GM18508 (cell line): ENCODE measurements at regions not wholly inside any gene's neighbourhood (a gene's known extent, or its start where the extent isn't known, plus 50 kb on each side); places are given as distances from the start of the nearest gene placed in this dataset.
"Not testable (repeated sequence)": the region's sequence is repeated elsewhere in the genome, so short reads cannot be mapped to it uniquely, and the experiment has no call there.

Experiments used
- ATAC-seq: cut with Tn5 transposase; IDR thresholded peaks from one replicate; pipeline ENCODE4 v1.9.1; 2021; ENCODE audit warnings: moderate number of reproducible peaks; ENCODE audit not compliant: insufficient read depth, unreplicated experiment

DNA sequence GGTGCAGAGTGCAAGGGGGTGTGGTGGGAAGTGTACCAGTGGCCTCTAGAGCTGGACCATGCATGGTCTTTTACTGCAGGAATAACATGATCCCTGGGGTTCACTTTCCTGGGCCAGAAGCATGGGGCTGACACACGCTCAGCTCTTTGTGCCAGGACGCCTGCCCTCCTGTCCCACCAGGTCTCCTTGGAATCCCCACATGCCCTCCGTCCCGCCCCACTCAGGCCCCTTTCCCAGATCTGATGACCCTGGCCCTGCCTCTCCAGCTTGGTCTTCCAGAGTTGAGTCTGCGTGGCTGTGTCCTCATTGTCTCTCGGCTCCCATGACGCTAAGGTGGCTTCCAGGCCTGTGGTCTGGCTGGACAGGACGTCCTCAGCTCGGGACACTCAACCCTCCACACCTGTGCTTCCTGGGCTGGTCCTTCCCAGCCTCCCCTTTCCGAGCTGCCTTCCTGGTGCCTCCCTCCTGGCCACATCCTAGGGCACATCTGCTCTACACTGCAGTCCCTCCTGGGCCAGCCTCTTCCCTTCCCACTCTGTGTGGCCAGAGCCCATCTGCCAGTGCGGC is 249.5 kb upstream of the SHH start:
- no peak for ATAC-seq

DNA sequence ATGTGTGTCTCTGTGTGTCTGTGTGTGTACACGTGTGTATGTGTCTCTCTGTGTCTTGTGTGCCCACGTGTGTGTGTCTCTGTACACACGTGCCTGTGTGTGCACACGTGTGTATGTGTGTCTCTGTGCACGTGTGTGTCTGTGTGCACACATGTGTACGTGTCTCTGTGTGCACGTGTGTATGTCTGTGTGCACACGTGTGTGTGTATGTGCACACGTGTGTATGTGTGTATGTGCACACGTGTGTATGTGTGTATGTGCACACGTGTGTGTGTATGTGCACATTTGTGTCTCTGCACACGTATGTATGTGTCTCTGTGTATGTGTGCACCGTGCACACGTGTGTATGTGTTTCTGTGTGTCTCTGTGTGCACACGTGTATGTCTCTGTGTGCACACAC is 248.7 kb upstream of the SHH start:
- no peak for ATAC-seq

DNA sequence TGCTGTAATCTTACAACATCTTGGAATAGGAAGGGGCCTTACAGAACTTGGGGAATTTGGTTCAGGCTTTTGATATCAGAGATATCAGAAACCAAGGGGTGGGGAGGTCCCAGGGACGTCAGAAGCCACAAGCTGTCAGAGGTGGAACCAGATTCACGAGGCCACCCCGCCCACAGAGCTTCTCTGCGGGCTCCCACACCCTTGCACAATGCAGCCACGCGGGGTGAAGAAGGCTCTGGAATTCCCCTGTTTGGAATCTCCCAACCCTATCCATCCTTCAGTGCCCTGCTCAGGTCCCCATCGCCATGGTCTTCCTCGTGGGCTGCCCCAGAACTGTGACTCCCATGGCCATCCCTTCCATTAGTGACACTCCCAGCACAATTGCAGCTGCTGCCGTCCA is 247.1 kb upstream of the SHH start:
- ATAC-seq: no peak

DNA sequence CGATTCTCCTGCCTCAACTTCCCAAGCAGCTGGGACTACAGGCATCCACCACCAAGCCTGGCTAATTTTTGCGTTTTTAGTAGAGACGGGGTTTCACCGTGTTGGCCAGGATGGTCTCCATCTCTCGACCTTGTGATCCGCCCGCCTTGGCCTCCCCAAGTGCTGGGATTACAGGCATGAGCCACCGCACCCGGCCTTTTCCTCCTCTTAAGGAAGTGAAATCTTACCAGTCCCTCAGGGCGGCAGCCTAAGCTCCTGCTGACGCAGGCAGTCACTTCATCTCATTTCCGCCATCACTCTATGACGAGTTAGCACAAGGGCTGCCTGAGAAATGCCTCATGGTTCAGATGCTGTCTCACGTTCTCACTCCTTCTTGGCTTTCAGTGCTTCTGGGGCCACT is 246.0 kb upstream of the SHH start:
- no peak for ATAC-seq

DNA sequence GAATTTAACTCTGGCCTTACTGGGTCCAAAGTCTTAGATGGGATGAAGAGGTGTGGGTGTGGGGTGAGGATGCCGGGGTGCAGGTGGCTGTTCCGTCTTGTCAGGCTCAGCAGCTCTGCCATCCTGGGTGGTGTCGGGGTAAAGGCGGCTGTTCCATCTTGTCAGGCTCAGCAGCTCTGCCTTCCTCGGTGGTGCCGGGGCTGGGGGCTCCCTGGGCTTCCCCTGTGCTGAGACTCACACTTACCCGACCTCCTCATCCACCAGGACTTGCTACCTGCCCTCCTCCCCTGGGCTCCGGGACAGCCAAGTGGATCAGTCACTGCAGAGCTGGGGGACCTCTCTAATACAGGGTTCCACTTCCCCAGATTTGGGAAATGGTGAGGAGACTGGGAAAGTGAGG is 244.3 kb upstream of the SHH start:
- no peak for ATAC-seq

DNA sequence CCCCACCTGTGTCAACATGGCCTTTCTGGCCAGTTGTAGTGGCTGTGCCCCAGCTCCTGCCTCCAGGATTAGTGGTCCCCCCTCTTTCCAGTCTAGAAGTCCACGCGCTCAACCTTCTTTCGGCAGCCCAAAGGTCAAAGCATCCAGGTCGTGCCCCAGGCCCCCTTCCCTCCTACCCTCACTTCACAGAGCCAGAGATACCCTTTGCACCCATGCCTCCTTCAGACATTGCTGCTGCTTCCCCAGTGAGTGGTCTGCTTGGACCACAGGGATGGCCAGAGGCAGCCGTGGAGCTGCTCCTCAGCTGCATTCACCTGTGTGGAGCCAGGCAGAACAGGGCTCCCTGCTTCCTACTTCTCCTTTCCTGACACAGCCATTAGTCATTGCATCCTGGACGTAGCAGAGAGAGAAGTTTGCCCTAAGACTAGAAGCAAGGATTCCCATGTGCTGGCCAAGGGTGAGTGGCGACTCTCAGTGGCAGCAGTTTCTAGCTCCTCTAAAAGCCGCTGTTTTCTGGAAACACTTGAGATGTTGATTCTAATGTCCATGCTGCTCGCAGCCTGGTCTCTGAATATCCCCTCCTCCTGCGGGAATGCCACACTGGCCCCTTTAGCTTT is 243.1 kb upstream of the SHH start:
- ATAC-seq: no peak

DNA sequence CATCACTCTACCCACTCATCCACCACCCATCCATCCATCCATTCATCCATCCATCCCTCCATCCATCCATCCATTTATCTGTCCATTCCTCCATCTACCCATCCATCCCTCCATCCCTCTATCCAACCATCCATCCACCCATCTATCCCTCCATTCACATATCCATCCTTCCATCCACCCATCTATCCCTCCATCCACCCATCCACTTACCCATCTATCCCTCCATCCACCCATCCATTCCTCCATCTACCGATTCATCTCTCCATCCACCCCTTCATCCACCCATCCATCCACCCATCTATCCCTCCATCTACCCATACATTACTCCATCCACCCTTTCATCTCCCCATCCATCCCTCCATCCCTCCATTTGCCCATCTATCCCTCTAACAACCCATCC is 239.6 kb upstream of the SHH start:
- ATAC-seq: no peak

DNA sequence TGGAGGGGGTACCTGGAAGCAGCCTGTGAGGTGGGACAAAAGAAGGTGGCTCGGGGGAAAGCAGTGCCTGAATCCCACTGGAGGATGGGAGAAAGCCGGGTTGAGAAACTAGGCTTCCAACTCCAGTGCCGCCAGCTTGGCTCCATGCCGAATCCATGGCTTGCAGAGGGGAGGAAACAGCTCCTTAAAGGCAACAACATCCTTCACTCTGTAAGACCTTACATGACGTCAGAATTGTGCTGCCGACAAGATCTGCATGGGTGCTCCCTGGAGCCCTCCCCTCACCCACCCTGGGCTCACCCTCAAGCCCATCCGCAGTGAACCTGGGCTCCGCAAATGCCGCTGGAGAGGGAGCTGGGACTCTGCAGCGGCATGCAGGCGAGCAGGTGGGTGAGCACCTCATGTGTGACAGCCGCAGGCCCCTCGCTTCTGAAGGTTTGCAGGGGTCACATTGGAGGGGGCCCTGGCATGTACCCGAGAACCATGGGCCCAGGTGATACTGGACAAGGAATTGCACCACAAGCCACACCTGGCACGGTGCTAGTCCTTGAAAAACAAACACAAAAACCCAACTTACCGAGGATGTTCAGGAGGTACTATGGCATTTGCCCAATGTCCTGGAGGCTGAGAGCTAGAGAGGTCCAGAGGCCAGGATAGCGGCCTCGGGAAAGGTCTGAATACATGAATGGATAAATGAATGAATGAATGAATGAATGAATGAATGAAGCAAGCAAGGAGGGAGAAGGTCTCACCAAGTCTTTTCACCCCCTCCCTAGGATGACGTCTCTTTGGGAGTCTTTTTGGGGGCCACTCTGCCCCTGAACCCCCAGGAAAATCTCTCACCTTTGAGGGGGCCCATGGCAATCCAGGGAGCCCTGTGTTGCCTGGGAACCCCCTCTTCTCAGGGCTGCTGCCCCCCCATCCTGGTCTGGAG is 238.6 kb upstream of the SHH start:
- ATAC-seq: no peak

DNA sequence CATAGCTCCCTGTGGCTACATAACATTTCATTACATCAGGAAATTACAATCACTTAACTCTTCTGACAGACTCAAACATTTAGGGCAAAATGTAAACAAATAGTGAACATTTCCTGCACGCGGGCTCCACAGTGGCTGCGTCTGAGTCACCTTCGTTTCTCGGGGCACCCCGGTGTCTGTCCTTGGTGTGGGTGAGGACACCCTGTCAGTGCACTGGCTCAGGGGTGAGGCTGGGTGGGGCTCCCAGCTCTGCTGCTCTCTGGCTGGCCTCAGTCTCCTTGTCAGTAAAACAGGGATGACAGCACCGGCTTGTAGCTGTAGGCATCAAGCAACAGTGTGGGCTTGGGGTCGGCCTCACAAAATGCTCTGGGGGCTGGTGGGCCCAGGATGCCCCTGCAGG is 237.1 kb upstream of the SHH start:
- no peak for ATAC-seq

DNA sequence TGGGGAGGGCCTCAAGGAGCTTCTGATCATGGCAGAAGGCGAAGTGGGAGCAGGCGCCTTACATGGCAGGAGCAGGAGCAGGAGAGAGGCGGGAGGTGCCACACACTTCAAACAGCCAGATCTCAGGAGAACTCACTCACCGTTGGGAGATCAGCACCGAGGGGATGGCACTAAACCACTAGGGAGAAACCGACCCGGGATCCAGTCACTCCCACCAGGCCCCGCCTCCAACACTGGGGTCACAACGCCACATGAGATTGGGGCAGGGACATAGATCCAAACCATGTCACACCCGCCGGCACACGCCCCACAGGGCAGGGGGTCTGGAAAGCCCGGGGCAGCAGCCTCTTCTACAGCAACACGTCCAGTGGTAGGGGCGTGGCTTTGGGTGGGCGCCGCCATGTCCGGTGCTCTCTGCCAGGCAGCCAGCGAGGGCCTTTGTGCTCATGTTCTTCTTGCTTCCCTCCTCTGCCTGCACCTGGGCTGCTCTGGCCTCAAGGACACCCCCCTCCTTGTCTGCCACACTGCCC is 233.8 kb upstream of the SHH start:
- no peak for ATAC-seq

DNA sequence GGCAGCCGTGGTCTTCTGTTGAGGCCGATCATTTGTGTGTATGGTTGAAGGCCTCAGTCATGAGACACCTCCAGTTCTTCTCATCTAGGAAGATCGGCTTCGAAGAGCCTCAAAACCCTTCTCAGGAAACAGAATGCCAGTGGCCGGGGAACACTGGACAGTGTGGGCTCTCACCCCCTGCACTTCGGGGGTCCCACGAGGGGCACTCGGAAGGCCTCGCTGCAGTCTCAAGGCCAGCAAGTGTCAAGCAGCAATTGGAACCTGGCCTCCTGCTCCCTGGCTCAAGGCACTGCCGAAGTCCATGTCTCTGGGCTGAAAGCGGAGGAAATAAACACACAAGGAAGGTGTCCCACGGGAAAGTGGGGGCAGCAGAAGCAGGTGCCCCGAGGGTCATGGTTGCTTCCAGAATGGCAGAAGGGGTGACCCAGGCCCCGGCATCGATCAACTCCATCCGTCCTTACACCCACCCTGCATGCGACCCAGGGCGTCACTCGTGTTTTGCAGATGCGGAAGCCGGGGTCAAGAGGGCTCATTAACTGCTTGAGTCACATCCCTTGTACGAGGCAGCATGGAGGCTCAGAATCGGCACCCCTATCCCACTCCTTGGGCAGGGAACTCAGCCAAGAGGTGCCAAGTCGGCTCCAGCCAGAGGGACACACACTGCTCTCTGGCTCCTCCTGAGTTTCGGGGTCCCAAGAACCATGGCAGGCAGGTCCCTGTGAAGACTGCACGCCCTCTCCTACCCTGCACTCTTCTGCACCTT is 231.3 kb upstream of the SHH start:
- ATAC-seq: no peak

DNA sequence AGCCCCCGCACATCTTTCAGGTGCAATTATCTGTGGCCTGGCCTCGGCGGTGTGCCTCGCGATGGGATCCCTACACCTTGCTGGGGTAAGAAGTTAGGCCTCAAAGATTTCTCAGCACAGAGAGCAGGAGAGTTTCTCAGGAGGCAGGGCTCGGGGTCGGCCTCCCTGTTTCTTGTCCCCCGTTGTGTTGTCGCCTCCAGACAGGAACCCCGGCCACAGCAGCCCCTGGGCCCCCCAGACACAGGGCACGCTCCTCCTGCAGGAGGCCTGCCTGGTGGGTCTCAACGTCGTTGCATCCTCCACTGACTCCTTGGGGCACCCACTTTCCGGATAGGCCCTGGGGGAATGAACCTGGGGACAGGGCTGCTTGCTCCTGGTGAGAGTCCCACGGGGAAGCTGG is 229.1 kb upstream of the SHH start:
- no peak for ATAC-seq

DNA sequence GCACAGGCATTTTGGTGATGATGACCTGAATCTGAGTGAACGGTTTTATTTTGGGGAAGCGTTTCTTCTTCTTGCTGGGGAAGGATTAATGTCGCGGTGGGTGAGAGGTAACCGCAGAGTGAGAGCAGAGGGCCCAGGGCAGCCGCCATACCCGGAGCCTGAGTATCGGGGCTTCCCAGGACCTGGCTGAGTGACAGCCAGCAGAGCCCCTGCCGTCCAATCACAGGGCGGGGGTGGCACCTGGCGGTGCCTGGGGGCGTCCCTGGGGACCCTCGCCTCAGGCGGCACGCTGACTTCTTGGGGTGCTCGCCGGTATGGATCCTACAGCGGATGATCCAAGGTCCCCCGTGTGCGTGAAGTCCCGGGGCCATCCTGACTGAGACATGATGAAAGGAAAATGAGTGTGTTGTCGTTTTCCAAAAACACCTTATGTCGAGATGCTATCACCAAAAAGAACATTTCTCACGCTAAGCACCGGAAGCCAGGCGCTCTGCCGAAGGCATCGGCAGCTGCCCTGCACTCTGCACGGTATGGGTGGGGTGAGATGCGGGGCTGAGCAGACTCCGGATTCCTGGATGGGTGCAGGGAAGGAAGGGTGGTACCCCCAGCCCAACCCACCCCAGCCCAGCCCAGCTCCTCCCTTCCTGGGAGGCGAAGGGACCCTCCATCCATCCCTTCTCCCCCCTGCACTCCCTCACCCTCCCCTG is 227.9 kb upstream of the SHH start:
- ATAC-seq: no peak

DNA sequence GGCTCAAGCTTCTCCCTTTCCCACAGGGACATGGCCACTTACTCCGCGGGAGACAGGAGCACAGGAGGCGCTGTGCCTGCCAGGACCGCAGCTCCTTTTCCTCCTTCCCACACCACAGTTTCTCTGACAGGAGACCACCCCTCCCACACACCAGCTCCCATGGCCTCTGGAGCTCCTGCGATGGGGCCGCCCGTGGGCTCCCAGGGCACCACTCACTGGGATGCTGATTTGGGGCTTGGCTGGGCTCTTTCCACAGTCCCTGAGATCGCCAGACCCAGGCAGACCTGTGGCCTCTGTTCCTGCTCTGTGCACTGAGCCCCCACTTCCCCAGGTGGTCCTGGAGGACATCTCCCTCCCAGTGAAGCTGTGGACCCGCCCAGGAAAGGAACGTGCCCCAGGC is 226.9 kb upstream of the SHH start:
- no peak for ATAC-seq

DNA sequence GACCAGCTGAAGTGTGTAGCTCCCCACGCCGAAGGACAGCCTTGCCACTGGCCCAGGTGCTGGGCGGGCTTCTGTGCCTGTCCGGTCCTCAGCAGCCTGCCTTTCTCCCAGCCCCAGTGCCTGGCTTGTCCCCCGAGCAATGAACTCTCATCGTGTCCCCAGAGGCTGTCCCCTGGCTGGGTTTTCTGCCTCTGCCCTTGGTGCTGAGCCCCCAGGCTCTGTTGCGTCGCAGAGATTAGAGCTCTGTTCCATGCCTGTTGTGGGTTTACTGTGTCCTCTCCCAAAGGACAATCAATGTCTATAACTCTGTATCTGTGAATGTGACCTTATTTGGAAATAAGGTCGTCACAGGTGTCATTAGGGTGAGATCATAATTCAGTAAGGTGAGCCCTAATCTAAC is 226.1 kb upstream of the SHH start:
- ATAC-seq: no peak

DNA sequence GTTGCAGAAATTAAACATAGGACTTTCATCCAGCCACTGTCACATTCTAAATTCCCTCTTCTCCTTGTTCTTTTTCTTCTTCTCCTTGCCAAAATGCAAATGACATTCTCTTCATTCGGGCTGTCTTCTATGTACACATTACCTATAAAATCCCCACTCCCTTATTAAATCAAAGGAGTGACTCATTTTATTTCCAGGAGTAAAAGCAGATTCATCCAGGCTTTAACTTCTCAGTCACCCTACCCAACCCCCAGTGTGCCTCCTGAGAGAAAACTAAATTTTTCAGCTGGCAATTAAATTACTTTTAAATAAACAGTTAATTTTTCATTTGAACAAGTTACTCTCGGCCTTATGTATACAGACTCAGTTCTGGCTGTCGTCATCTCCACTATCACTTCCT is 223.9 kb upstream of the SHH start:
- ATAC-seq: no peak

DNA sequence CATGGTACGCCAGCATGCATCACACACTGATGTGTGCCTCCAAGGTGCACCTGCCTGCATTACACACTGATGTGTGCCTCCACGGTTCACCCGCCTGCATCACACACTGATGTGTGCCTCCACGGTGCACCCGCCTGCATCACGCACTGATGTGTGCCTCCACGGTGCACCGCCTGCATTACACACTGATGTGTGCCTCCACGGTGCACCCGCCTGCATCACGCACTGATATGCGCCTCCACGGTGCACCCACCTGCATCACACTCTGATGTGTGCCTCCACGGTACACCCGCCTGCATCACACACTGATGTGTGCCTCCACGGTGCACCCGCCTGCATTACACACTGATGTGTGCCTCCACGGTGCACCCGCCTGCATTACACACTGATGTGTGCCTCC is 223.1 kb upstream of the SHH start:
- not testable (repeated sequence) for ATAC-seq

DNA sequence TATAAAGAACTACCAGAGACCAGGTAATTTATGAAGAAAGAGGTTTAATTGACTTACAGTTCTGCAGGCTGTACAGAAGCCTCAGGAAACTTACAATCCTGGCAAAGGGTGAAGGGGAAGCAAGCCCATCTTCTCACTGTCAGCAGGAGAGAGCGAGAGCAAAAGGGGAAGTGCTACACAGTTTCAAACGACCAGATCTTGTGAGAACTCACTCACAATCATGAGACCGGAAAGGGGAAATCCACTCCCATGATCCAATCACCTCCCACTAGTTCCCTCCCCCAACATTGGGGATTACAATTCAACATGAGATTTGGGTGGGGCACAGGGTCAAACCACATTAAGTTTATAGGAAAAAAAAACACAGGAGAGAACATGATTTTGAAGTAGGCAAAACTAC is 222.1 kb upstream of the SHH start:
- ATAC-seq: peak; percentile 58

DNA sequence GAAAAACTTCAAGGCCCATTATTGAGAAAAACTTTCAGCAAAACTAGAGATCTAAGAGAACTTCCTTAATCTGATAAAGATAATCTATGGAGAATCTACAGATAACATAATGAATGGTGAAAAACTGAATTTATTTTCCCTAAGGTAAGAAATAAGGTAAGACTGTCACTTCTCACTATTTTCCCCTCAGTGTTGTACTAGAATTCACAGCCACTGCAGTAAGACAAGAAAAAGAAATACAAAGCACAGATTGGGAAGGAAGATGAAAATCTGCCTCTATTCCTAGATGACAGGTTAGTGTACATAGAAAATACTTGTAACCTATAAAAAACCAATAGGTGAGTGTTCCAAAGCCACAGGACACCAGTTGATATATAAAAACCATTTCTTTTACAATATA is 220.7 kb upstream of the SHH start:
- no peak for ATAC-seq
